Natural killer cell (primary cell): ENCODE measurements at regions not wholly inside any gene's neighbourhood (a gene's known extent, or its start where the extent isn't known, plus 50 kb on each side); places are given as distances from the start of the nearest gene placed in this dataset.

Experiments
- ATAC-seq, 3 donors: fragments of 150-1000 bp in 2 of 3; fragments of 200-7000 bp in 1 of 3; cut with Tn5 transposase; 1 replicate in 1 of 3; 2 replicates in 2 of 3; pipeline ENCODE4 v1.10.0; 2021; ENCODE audit warnings: mild to moderate bottlenecking in 2 of 3, moderate library complexity in 2 of 3
- DNase-seq, 2 donors: peaks; one replicate each; pipeline versions ENCODE4 v3.0.0 to v3.0.0-alpha.2; 2013 to 2021; ENCODE audit warnings: mixed read lengths in 1 of 2
- H3K27ac ChIP-seq: one replicate; pipeline ENCODE4 v1.5.1; 2013; ENCODE audit warnings: mild to moderate bottlenecking, low read length
- H3K27me3 ChIP-seq: one replicate; pipeline ENCODE4 v1.6.1; 2013; ENCODE audit warnings: low read length; ENCODE audit not compliant: control insufficient read depth, insufficient read depth
- H3K36me3 ChIP-seq: one replicate; pipeline ENCODE4 v1.6.1; 2013; ENCODE audit warnings: low read length; ENCODE audit not compliant: control insufficient read depth, insufficient read depth
- H3K4me1 ChIP-seq: one replicate; pipeline ENCODE4 v1.6.1; 2013; ENCODE audit warnings: low read length; ENCODE audit not compliant: control insufficient read depth, insufficient read depth
- H3K4me3 ChIP-seq: one replicate; pipeline ENCODE4 v1.5.1; 2013; ENCODE audit warnings: low read length
- H3K9me3 ChIP-seq: one replicate; pipeline ENCODE4 v1.6.1; 2013; ENCODE audit warnings: low read length; ENCODE audit not compliant: control insufficient read depth, insufficient read depth
- H3K27ac Mint-ChIP-seq, 2 donors: one replicate each; pipeline ENCODE4 v1.8.0; 2022; ENCODE audit warnings: mild to moderate bottlenecking in 2 of 2, mixed read lengths in 2 of 2, moderate library complexity in 1 of 2
- H3K27me3 Mint-ChIP-seq, 2 donors: one replicate each; pipeline ENCODE4 v1.8.0; 2022; ENCODE audit warnings: low read depth in 2 of 2, mixed read lengths in 2 of 2
- H3K36me3 Mint-ChIP-seq: one replicate; pipeline ENCODE4 v1.8.0; 2022; ENCODE audit warnings: mixed read lengths
- H3K4me1 Mint-ChIP-seq, 2 donors: one replicate each; pipeline ENCODE4 v1.8.0; 2022; ENCODE audit warnings: mixed read lengths in 2 of 2
- H3K4me3 Mint-ChIP-seq: one replicate; pipeline ENCODE4 v1.8.0; 2022; ENCODE audit warnings: mild to moderate bottlenecking, moderate library complexity, mixed read lengths
- H3K9me3 Mint-ChIP-seq, 2 donors: one replicate each; pipeline ENCODE4 v1.8.0; 2022; ENCODE audit warnings: mixed read lengths in 2 of 2
- WGBS: methylation state at CpG from one replicate; pipeline ENCODE4 v1.1.7; 2013; ENCODE audit warnings: missing lambda C conversion rate; ENCODE audit not compliant: insufficient coverage; 5-methylcytosine and 5-hydroxymethylcytosine counted together
- intact Hi-C: fragments of 100-400 bp; cut with micrococcal nuclease; formaldehyde crosslinking; loops from one replicate; pipeline ENCODE4 v1.14.2; 2022
- TF ChIP-seq, protein P1 (sequence below): fragments of 200-600 bp; IDR thresholded peaks from one replicate; pipeline ENCODE4 v1.8.0; 2022; ENCODE audit warnings: antibody characterized with exemption

DNA sequence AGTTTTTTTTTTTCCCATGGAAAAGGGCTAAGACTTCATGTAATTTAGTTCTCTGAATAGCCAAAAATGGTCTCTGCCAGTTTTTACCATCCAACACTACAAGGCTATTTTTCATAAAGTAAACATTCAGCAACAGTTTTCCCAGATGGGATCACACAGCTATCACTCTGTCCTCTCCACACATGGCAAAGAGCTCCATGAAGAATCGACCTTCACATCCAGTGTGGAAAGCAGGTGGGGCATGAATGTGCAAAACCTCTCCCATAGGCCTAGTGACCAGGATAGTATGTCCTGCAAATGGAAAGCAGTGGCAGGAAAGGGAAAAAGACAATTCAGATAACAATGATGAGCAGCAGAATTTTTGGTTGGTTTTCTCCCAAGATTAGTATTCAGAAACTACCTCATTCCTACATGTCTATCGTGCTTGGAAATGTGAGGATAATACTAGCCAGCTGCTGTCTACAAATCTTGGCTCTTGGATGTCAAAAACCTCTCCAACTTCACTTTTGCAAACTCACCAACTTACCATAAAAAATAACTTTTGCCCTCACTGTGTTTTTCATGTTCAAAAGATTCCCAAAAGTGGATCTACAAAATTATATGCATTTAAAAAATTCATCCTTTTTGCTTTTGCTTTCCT lies 159.7 kb upstream of the MCHR2 start:
- 64% methylated on average over 2 of the region's 2 CpGs for WGBS
- H3K36me3 ChIP-seq = no peaks in the 10 kb centered on the region
- H3K27ac ChIP-seq = no peak overlapping the region
- DNase-seq (no peak), ATAC-seq (no peak)
- H3K4me3 ChIP-seq = no peak overlapping the region
- no peaks in the 10 kb centered on the region for H3K4me1 ChIP-seq
- no peaks in the 10 kb centered on the region for H3K27me3 Mint-ChIP-seq
- TF ChIP-seq, protein P1, sequence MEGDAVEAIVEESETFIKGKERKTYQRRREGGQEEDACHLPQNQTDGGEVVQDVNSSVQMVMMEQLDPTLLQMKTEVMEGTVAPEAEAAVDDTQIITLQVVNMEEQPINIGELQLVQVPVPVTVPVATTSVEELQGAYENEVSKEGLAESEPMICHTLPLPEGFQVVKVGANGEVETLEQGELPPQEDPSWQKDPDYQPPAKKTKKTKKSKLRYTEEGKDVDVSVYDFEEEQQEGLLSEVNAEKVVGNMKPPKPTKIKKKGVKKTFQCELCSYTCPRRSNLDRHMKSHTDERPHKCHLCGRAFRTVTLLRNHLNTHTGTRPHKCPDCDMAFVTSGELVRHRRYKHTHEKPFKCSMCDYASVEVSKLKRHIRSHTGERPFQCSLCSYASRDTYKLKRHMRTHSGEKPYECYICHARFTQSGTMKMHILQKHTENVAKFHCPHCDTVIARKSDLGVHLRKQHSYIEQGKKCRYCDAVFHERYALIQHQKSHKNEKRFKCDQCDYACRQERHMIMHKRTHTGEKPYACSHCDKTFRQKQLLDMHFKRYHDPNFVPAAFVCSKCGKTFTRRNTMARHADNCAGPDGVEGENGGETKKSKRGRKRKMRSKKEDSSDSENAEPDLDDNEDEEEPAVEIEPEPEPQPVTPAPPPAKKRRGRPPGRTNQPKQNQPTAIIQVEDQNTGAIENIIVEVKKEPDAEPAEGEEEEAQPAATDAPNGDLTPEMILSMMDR = no peak
- no peaks in the 10 kb centered on the region for H3K27me3 ChIP-seq
- no peak overlapping the region for H3K27ac Mint-ChIP-seq
- H3K9me3 Mint-ChIP-seq = peaks cover 0 to 3% of the 10 kb centered on the region in 2 donors
- no peaks in the 10 kb centered on the region for H3K36me3 Mint-ChIP-seq
- no peaks in the 10 kb centered on the region for H3K4me1 Mint-ChIP-seq
- H3K4me3 Mint-ChIP-seq = no peak overlapping the region
- intact Hi-C loops = no loop called here
- H3K9me3 ChIP-seq = no peaks in the 10 kb centered on the region

DNA sequence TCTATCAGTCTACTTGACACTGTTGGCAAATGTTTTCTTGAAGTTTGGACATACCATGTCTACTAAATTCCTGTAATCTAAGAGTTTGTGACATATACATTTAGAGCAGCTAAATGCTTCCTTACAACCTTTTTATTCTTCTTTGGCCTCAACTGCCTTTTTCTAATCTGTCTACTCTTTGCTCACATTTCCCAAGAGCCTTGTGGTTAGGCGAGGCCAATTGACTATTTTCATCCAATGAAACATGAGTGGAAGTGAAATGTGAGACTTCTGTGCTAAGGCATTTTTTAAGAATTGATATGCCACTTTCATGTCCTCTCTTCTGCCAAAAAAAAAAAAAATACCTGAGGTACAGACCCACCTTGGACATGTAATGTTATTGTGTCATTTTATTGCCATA lies 158.2 kb upstream of the MCHR2 start:
- Histone ChIP-seq H3K36me3 (no peaks in the 10 kb centered on the region), H3K4me3 (no peak overlapping the region), H3K9me3 (no peaks in the 10 kb centered on the region), H3K27ac (no peak overlapping the region), H3K27me3 (no peaks in the 10 kb centered on the region), H3K4me1 (no peaks in the 10 kb centered on the region)
- ATAC-seq (no peak), DNase-seq (no peak)
- WGBS = 83% methylated on average over 1 of the region's 1 CpG
- H3K9me3 Mint-ChIP-seq = peaks cover 0 to 3% of the 10 kb centered on the region in 2 donors
- no peaks in the 10 kb centered on the region for H3K36me3 Mint-ChIP-seq
- H3K4me1 Mint-ChIP-seq = no peaks in the 10 kb centered on the region
- H3K27ac Mint-ChIP-seq = no peak overlapping the region
- TF ChIP-seq, protein P1 = no peak
- H3K27me3 Mint-ChIP-seq = no peaks in the 10 kb centered on the region
- no peak overlapping the region for H3K4me3 Mint-ChIP-seq
- intact Hi-C loops = no loop called here

DNA sequence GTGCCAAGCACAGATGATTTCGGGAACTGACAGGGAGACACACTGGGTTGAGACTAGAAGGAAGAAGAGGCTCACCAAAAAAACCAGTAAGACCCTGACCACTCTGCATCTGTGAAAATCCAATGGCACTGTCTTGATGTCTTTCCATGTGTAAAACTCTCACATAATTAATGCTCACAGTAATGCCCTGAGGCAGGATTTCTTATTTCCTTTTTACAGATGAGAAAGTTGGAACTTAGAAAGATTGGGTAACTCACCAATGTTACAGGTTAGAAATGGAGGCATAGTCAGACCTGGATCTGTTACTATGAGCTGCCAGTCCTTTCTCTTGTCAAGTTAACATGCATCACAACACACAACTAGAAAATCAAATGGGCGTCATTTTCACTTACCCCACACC lies 151.0 kb upstream of the MCHR2 start:
- TF ChIP-seq, protein P1 = no peak
- no peak for DNase-seq
- Histone ChIP-seq H3K9me3 (no peaks in the 10 kb centered on the region), H3K36me3 (no peaks in the 10 kb centered on the region), H3K27me3 (peaks cover 5% of the 10 kb centered on the region), H3K4me3 (no peak overlapping the region), H3K27ac (no peak overlapping the region), H3K4me1 (no peaks in the 10 kb centered on the region)
- no peaks in the 10 kb centered on the region for H3K9me3 Mint-ChIP-seq
- H3K27me3 Mint-ChIP-seq = no peaks in the 10 kb centered on the region
- H3K36me3 Mint-ChIP-seq = no peaks in the 10 kb centered on the region
- ATAC-seq = no peak
- intact Hi-C loops = no loop called here
- no peaks in the 10 kb centered on the region for H3K4me1 Mint-ChIP-seq
- no peak overlapping the region for H3K27ac Mint-ChIP-seq
- H3K4me3 Mint-ChIP-seq = no peak overlapping the region
- 93% methylated on average over 2 of the region's 2 CpGs for WGBS
